ENCODE measurements at regions not wholly inside any gene's neighbourhood (a gene's known extent, or its start where the extent isn't known, plus 50 kb on each side); places are given as distances from the start of the nearest gene placed in this dataset.

- Histone ChIP-seq H3K9me3 (no peaks in the 10 kb centered on the region), H3K36me3 (no peaks in the 10 kb centered on the region), H3K4me1 (no peaks in the 10 kb centered on the region), H3K27me3 (no peaks in the 10 kb centered on the region), H3K4me3 (no peak overlapping the region), H3K27ac (no peak overlapping the region)
- no peak for TF ChIP-seq CTCF (IDR thresholded peaks at IDR 0.05)
- intact Hi-C loops (cut with DNase I; ENCODE audit: low total_unique reads), result no loop called here
- no peak for DNase-seq
These were observed 606.6 kb upstream of the SYT4 start for GRCh38 chr18:43883886-43884285.

- no peak for DNase-seq
- H3K36me3 ChIP-seq, result no peaks in the 10 kb centered on the region
- no peak overlapping the region for H3K27ac ChIP-seq
- H3K4me1 ChIP-seq, result no peaks in the 10 kb centered on the region
- intact Hi-C loops (cut with DNase I; ENCODE audit: low total_unique reads), result no loop called here
- no peak for TF ChIP-seq EP300 (IDR thresholded peaks at IDR 0.05)
- TF ChIP-seq CTCF (IDR thresholded peaks at IDR 0.05), result no peak
- no peak for TF ChIP-seq POLR2A (IDR thresholded peaks at IDR 0.05)
- TF ChIP-seq POLR2AphosphoS5 (IDR thresholded peaks at IDR 0.05), result no peak
- WGBS, 5 donors, result 86 to 100% (median 94%) methylated on average over 1 of the region's 1 CpG
- no peaks in the 10 kb centered on the region for H3K27me3 ChIP-seq
- H3K9me3 ChIP-seq, result no peaks in the 10 kb centered on the region
- no peak overlapping the region for H3K4me3 ChIP-seq
These were observed 609.1 kb upstream of the SYT4 start for GRCh38 chr18:43886341-43886740.

- TF ChIP-seq CTCF (IDR thresholded peaks at IDR 0.05), result no peak
- TF ChIP-seq POLR2AphosphoS5 (IDR thresholded peaks at IDR 0.05), result no peak
- TF ChIP-seq POLR2A (IDR thresholded peaks at IDR 0.05), result no peak
- no peak for TF ChIP-seq EP300 (IDR thresholded peaks at IDR 0.05)
- Histone ChIP-seq H3K4me3 (no peak overlapping the region), H3K9me3 (no peaks in the 10 kb centered on the region), H3K27me3 (no peaks in the 10 kb centered on the region), H3K4me1 (no peaks in the 10 kb centered on the region), H3K36me3 (no peaks in the 10 kb centered on the region), H3K27ac (no peak overlapping the region)
- intact Hi-C loops (cut with DNase I; ENCODE audit: low total_unique reads), result no loop called here
- 62 to 83% (median 72%) methylated on average over 2 of the region's 2 CpGs for WGBS, 5 donors
- DNase-seq, result no peak
These were observed 610.2 kb upstream of the SYT4 start for GRCh38 chr18:43887491-43887890.

- Histone ChIP-seq H3K9me3 (no peaks in the 10 kb centered on the region), H3K27ac (no peak overlapping the region), H3K4me1 (no peaks in the 10 kb centered on the region), H3K4me3 (no peak overlapping the region), H3K36me3 (no peaks in the 10 kb centered on the region), H3K27me3 (no peaks in the 10 kb centered on the region)
- intact Hi-C loops (cut with DNase I; ENCODE audit: low total_unique reads), result no loop called here
- TF ChIP-seq EP300 (IDR thresholded peaks at IDR 0.05) (no peak), POLR2AphosphoS5 (IDR thresholded peaks at IDR 0.05) (no peak)
- no peak for DNase-seq
- WGBS, 5 donors, result 67 to 81% (median 71%) methylated on average over 3 of the region's 3 CpGs
These were observed 611.3 kb upstream of the SYT4 start for GRCh38 chr18:43888598-43888997.

- DNase-seq, result peak in 1 of 2 donors; percentile 25
- intact Hi-C loops (cut with DNase I; ENCODE audit: low total_unique reads), result no loop called here
- Histone ChIP-seq H3K4me3 (no peak overlapping the region), H3K27ac (no peak overlapping the region), H3K9me3 (peaks cover 0 to 7% (median 3%) of the 10 kb centered on the region in 4 donors), H3K4me1 (no peaks in the 10 kb centered on the region), H3K36me3 (no peaks in the 10 kb centered on the region), H3K27me3 (peaks cover 0 to 4% (median 0%) of the 10 kb centered on the region in 3 donors)
- WGBS, 5 donors, result 46 to 53% (median 48%) methylated on average over 5 of the region's 5 CpGs
- TF ChIP-seq POLR2AphosphoS5 (IDR thresholded peaks at IDR 0.05) (peak in 1 of 3 donors; percentile 28), CTCF (IDR thresholded peaks at IDR 0.05) (no peak)
These were observed 615.8 kb upstream of the SYT4 start for GRCh38 chr18:43893001-43893637.
